ENCODE measurements at regions not wholly inside any gene's neighbourhood (a gene's known extent, or its start where the extent isn't known, plus 50 kb on each side); places are given as distances from the start of the nearest gene placed in this dataset.

DNA sequence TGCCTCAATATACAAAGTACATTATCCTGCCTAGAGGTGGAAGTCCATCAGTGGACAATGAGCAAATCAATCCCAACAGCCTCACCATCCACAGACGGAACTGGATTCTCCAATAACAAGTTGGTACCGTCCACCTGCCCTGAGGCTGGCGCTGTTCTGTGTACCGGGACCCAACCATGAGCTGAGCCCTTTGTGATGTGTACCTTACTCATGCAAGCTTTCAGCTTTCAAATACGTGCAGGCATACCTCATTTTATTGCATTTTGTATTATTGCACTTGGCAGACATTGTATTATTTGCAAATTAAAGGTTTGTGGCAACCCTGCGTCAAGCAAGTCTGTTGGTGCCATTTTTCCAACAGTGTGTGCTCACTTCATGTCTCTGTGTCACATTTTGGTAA, 476.0 kb upstream of the MKI67 start:
- Histone ChIP-seq H3K9me2 (replicated peaks; ENCODE audit: insufficient read depth, low read length) (no peaks in the 10 kb centered on the region), H3K9ac (ENCODE audit: low read length) (no peak overlapping the region), H3K79me2 (ENCODE audit: low read length) (no peaks in the 10 kb centered on the region), H3K27me3 (ENCODE audit: low read length) (no peaks in the 10 kb centered on the region), H3K36me3 (ENCODE audit: insufficient read depth, low read length) (no peaks in the 10 kb centered on the region), H3K27ac (ENCODE audit: low read length) (no peak overlapping the region), H3K4me2 (ENCODE audit: low read depth, low read length, poor library complexity, severe bottlenecking) (no peak overlapping the region), H3K9me3 (ENCODE audit: low read length) (no peaks in the 10 kb centered on the region), H3K4me3 (ENCODE audit: low read length) (no peak overlapping the region), H3K4me1 (ENCODE audit: low read length) (no peaks in the 10 kb centered on the region), H4K20me1 (ENCODE audit: insufficient read depth, low read depth, low read length) (no peaks in the 10 kb centered on the region), H2AFZ (ENCODE audit: low read length) (no peak overlapping the region)
- no peak for DNase-seq

DNA sequence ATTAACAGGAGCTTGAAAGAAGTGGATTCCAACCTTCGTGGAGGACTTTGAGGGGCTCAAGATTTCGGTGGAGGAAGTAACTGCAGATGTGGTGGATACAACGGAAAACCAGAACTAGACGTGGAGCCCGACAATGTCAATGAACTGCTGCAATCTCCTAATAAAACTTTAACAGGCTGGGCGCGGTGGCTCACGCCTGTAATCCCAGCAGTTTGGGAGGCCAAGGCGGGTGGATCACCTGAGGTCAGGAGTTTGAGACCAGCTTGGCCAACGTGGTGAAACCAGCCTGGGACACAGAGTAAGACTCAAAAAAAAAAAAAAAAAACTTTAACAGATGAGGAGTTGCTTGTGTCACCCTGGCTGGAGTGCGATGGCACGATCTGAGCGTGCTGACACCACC, 477.8 kb upstream of the MKI67 start:
- H3K36me3 ChIP-seq (ENCODE audit: insufficient read depth, low read length): no peaks in the 10 kb centered on the region
- H3K9me2 ChIP-seq (replicated peaks; ENCODE audit: insufficient read depth, low read length): no peaks in the 10 kb centered on the region
- no peak overlapping the region for H3K4me3 ChIP-seq (ENCODE audit: low read length)
- H3K9ac ChIP-seq (ENCODE audit: low read length): no peak overlapping the region
- no peaks in the 10 kb centered on the region for H3K79me2 ChIP-seq (ENCODE audit: low read length)
- H3K9me3 ChIP-seq (ENCODE audit: low read length): no peaks in the 10 kb centered on the region
- no peak for DNase-seq
- no peak overlapping the region for H2AFZ ChIP-seq (ENCODE audit: low read length)
- no peaks in the 10 kb centered on the region for H3K4me1 ChIP-seq (ENCODE audit: low read length)
- no peak overlapping the region for H3K4me2 ChIP-seq (ENCODE audit: low read depth, low read length, poor library complexity, severe bottlenecking)
- no peak overlapping the region for H3K27ac ChIP-seq (ENCODE audit: low read length)
- no peaks in the 10 kb centered on the region for H4K20me1 ChIP-seq (ENCODE audit: insufficient read depth, low read depth, low read length)
- H3K27me3 ChIP-seq (ENCODE audit: low read length): no peaks in the 10 kb centered on the region

DNA sequence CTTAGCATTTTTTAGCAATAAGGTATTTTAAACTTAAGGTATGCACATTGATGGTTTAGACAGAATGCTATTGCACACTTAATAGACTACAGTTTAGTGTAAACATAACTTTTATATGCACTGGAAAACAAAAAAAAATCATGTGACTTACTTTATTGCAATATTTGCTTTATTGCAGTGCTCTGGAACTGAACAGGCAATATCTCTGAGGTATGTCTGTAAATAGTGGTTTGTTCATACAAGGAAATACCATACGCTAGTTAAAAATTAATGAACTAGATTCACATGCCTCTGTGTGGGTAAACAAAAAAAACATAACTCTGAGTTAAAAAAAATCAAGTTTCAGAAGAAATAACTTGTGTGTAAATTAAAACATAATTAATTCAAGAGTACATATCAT, 479.0 kb upstream of the MKI67 start:
- Histone ChIP-seq H3K27ac (ENCODE audit: low read length) (no peak overlapping the region), H3K9me3 (ENCODE audit: low read length) (no peaks in the 10 kb centered on the region), H3K27me3 (ENCODE audit: low read length) (no peaks in the 10 kb centered on the region), H3K9ac (ENCODE audit: low read length) (no peak overlapping the region), H4K20me1 (ENCODE audit: insufficient read depth, low read depth, low read length) (no peaks in the 10 kb centered on the region), H3K79me2 (ENCODE audit: low read length) (no peaks in the 10 kb centered on the region), H3K4me3 (ENCODE audit: low read length) (no peak overlapping the region), H3K4me1 (ENCODE audit: low read length) (no peaks in the 10 kb centered on the region), H3K36me3 (ENCODE audit: insufficient read depth, low read length) (no peaks in the 10 kb centered on the region), H3K9me2 (replicated peaks; ENCODE audit: insufficient read depth, low read length) (no peaks in the 10 kb centered on the region), H2AFZ (ENCODE audit: low read length) (no peak overlapping the region), H3K4me2 (ENCODE audit: low read depth, low read length, poor library complexity, severe bottlenecking) (no peak overlapping the region)
- DNase-seq: no peak

DNA sequence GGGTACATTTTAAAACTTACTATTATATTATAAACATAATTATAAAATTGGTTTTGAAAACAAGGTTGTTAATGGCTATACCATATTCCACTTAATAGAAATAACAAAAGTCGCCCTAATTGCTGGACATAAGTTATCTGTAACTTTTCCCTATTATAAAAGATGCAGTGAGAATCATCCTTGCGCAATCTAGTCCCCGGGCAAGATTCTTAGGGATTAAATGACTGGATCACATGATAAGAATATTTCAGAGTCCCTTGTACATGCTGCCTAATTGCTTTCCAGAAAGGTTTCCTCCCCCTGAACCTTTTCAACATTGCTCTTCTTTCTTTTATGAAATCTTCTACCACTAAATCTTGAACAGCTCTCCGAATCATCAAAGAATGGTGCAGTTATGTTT, 479.8 kb upstream of the MKI67 start:
- Histone ChIP-seq H3K79me2 (ENCODE audit: low read length) (no peaks in the 10 kb centered on the region), H3K27ac (ENCODE audit: low read length) (no peak overlapping the region), H3K27me3 (ENCODE audit: low read length) (no peaks in the 10 kb centered on the region), H4K20me1 (ENCODE audit: insufficient read depth, low read depth, low read length) (no peaks in the 10 kb centered on the region), H3K36me3 (ENCODE audit: insufficient read depth, low read length) (no peaks in the 10 kb centered on the region), H3K9me2 (replicated peaks; ENCODE audit: insufficient read depth, low read length) (no peaks in the 10 kb centered on the region), H3K9ac (ENCODE audit: low read length) (no peak overlapping the region), H3K9me3 (ENCODE audit: low read length) (no peaks in the 10 kb centered on the region), H3K4me1 (ENCODE audit: low read length) (no peaks in the 10 kb centered on the region), H2AFZ (ENCODE audit: low read length) (no peak overlapping the region), H3K4me2 (ENCODE audit: low read depth, low read length, poor library complexity, severe bottlenecking) (no peak overlapping the region), H3K4me3 (ENCODE audit: low read length) (no peak overlapping the region)
- DNase-seq: no peak

DNA sequence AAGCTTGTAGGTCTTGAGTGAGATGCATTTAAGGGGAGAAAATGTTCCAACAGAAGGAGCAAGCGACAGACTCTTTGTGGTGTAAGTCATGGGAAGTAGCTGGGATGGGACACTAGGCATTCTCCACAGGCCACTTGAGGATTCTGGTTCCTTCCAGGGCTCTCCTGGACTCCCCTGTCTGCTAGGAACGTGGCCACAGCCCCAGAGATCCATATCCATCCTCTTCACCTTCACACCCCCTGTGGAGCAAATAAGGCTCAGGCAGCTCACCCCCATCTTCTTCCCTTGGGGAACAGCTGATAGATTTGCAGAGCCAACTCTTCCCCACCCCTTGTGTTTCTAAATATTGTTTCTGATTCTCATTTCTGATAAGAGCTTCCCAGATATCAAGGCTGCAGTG, 482.6 kb upstream of the MKI67 start:
- Histone ChIP-seq H3K9me2 (replicated peaks; ENCODE audit: insufficient read depth, low read length) (no peaks in the 10 kb centered on the region), H3K4me2 (ENCODE audit: low read depth, low read length, poor library complexity, severe bottlenecking) (no peak overlapping the region), H3K79me2 (ENCODE audit: low read length) (no peaks in the 10 kb centered on the region), H4K20me1 (ENCODE audit: insufficient read depth, low read depth, low read length) (no peaks in the 10 kb centered on the region), H3K36me3 (ENCODE audit: insufficient read depth, low read length) (no peaks in the 10 kb centered on the region), H3K9me3 (ENCODE audit: low read length) (no peaks in the 10 kb centered on the region), H3K27me3 (ENCODE audit: low read length) (no peaks in the 10 kb centered on the region), H3K27ac (ENCODE audit: low read length) (no peak overlapping the region), H2AFZ (ENCODE audit: low read length) (no peak overlapping the region), H3K9ac (ENCODE audit: low read length) (no peak overlapping the region), H3K4me3 (ENCODE audit: low read length) (no peak overlapping the region), H3K4me1 (ENCODE audit: low read length) (no peaks in the 10 kb centered on the region)
- no peak for DNase-seq

DNA sequence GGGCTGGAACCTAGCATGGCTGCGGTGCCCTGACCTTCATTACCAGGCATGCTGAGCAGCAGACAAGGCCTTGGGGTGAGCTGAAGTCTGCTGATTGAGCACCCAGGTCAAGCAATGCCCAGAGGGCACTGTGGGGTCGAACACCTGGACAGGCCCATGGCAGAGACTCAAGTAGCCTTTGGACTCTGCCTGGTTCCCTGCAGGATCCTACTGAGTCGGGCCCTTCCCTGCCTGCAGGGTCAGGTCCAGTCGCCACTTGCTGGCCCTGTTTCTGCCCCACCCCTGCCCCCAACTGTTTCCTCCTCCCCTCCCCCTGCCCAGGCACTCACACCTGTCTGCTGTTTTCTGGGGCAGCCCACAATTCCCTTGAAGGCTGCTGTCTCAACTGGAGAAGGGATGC, 483.2 kb upstream of the MKI67 start:
- Histone ChIP-seq H3K9me2 (replicated peaks; ENCODE audit: insufficient read depth, low read length) (no peaks in the 10 kb centered on the region), H3K79me2 (ENCODE audit: low read length) (no peaks in the 10 kb centered on the region), H3K9me3 (ENCODE audit: low read length) (no peaks in the 10 kb centered on the region), H3K27me3 (ENCODE audit: low read length) (no peaks in the 10 kb centered on the region), H3K27ac (ENCODE audit: low read length) (no peak overlapping the region), H3K36me3 (ENCODE audit: insufficient read depth, low read length) (no peaks in the 10 kb centered on the region), H3K4me2 (ENCODE audit: low read depth, low read length, poor library complexity, severe bottlenecking) (no peak overlapping the region), H3K4me3 (ENCODE audit: low read length) (no peak overlapping the region), H3K4me1 (ENCODE audit: low read length) (no peaks in the 10 kb centered on the region), H4K20me1 (ENCODE audit: insufficient read depth, low read depth, low read length) (no peaks in the 10 kb centered on the region), H3K9ac (ENCODE audit: low read length) (no peak overlapping the region), H2AFZ (ENCODE audit: low read length) (no peak overlapping the region)
- no peak for DNase-seq

DNA sequence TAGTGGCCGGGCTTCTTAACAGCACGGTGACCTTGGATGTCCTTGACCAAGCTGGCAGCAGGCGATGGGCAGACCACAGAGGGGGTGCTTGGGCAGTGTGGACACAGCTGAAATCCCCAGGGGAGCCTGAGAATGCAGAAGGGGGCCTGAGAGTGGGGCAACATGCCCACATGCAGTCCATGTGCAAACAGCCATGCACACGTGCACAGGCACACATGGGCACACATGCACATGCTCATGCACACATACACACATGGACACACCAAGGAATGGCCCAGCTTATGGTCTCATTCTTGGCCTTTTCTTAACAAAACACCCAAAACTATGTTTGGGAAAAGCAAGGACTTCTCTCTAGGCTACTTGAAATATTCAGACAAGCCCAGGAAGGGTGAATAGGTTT, 483.9 kb upstream of the MKI67 start:
- no peak overlapping the region for H2AFZ ChIP-seq (ENCODE audit: low read length)
- no peak for DNase-seq
- H3K4me3 ChIP-seq (ENCODE audit: low read length): no peak overlapping the region
- no peaks in the 10 kb centered on the region for H3K36me3 ChIP-seq (ENCODE audit: insufficient read depth, low read length)
- H3K9me3 ChIP-seq (ENCODE audit: low read length): no peaks in the 10 kb centered on the region
- no peak overlapping the region for H3K4me2 ChIP-seq (ENCODE audit: low read depth, low read length, poor library complexity, severe bottlenecking)
- no peak overlapping the region for H3K9ac ChIP-seq (ENCODE audit: low read length)
- H3K4me1 ChIP-seq (ENCODE audit: low read length): no peaks in the 10 kb centered on the region
- no peak overlapping the region for H3K27ac ChIP-seq (ENCODE audit: low read length)
- H3K79me2 ChIP-seq (ENCODE audit: low read length): no peaks in the 10 kb centered on the region
- H3K27me3 ChIP-seq (ENCODE audit: low read length): no peaks in the 10 kb centered on the region
- H3K9me2 ChIP-seq (replicated peaks; ENCODE audit: insufficient read depth, low read length): no peaks in the 10 kb centered on the region
- no peaks in the 10 kb centered on the region for H4K20me1 ChIP-seq (ENCODE audit: insufficient read depth, low read depth, low read length)

DNA sequence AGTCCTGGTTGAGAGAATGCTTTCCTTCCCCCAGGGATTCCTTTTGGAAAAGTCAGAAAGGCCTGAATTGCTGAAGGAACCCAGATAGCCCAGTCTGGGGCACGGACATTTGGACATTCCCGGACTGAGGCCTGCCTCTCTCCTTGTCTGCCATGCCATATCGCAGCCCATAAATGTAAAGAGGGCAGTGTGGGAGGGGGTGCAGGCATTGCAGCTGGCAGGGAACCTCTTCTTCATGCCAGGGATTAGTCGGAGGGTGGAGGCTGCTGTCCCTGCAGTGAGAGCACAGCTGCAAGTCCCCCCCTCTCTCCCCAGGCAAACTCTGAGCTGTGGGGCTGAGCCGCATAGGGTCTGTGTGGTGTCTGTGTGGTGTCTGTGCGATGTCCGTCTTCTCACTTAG, 486.0 kb upstream of the MKI67 start:
- Histone ChIP-seq H3K9me2 (replicated peaks; ENCODE audit: insufficient read depth, low read length) (no peaks in the 10 kb centered on the region), H4K20me1 (ENCODE audit: insufficient read depth, low read depth, low read length) (no peaks in the 10 kb centered on the region), H3K9me3 (ENCODE audit: low read length) (no peaks in the 10 kb centered on the region), H3K4me1 (ENCODE audit: low read length) (no peaks in the 10 kb centered on the region), H2AFZ (ENCODE audit: low read length) (no peak overlapping the region), H3K4me3 (ENCODE audit: low read length) (no peak overlapping the region), H3K9ac (ENCODE audit: low read length) (no peak overlapping the region), H3K27me3 (ENCODE audit: low read length) (no peaks in the 10 kb centered on the region), H3K79me2 (ENCODE audit: low read length) (no peaks in the 10 kb centered on the region), H3K4me2 (ENCODE audit: low read depth, low read length, poor library complexity, severe bottlenecking) (no peak overlapping the region), H3K27ac (ENCODE audit: low read length) (no peak overlapping the region), H3K36me3 (ENCODE audit: insufficient read depth, low read length) (no peaks in the 10 kb centered on the region)
- no peak for DNase-seq

DNA sequence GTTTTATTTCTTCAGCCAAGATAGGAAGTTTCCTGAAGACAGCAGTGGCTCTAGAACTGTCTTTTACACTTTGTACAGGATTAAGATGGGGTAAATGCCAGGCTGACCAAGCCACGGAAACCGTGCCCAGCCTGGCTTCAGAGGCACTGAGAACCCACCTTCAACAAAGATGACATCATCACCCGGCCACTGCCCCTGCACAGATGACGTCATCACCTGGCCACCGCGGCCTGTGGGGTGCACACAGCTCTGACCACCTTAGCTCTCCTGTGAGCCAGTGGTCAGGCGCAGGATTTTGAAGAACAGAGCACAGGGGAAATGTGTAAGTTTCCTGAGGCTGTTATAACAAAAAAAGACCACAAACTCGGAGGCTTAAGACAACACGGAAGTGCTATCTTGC, 486.4 kb upstream of the MKI67 start:
- Histone ChIP-seq H3K9me2 (replicated peaks; ENCODE audit: insufficient read depth, low read length) (no peaks in the 10 kb centered on the region), H3K9ac (ENCODE audit: low read length) (no peak overlapping the region), H3K4me3 (ENCODE audit: low read length) (no peak overlapping the region), H3K27me3 (ENCODE audit: low read length) (no peaks in the 10 kb centered on the region), H3K9me3 (ENCODE audit: low read length) (no peaks in the 10 kb centered on the region), H3K27ac (ENCODE audit: low read length) (no peak overlapping the region), H3K4me1 (ENCODE audit: low read length) (no peaks in the 10 kb centered on the region), H4K20me1 (ENCODE audit: insufficient read depth, low read depth, low read length) (no peaks in the 10 kb centered on the region), H3K4me2 (ENCODE audit: low read depth, low read length, poor library complexity, severe bottlenecking) (no peak overlapping the region), H3K79me2 (ENCODE audit: low read length) (no peaks in the 10 kb centered on the region), H2AFZ (ENCODE audit: low read length) (no peak overlapping the region), H3K36me3 (ENCODE audit: insufficient read depth, low read length) (no peaks in the 10 kb centered on the region)
- no peak for DNase-seq
